ENCODE measurements at regions not wholly inside any gene's neighbourhood (a gene's known extent, or its start where the extent isn't known, plus 50 kb on each side); places are given as distances from the start of the nearest gene placed in this dataset.

- Histone ChIP-seq H3K4me1 (ENCODE audit: control insufficient read depth, insufficient read depth, low read length) (no peaks in the 10 kb centered on the region), H3K27ac (ENCODE audit: low read depth, low read length) (no peak overlapping the region), H3K9me3 (ENCODE audit: control insufficient read depth, insufficient read depth, low read depth, low read length) (no peaks in the 10 kb centered on the region), H3K9ac (ENCODE audit: low read length) (no peak overlapping the region), H3K4me3 (ENCODE audit: low read depth, low read length) (no peak overlapping the region), H3K27me3 (ENCODE audit: control insufficient read depth, insufficient read depth, low read length) (no peaks in the 10 kb centered on the region), H3K36me3 (ENCODE audit: control insufficient read depth, insufficient read depth, low read length) (no peaks in the 10 kb centered on the region)
Measured at GRCh38 chr7:41578700-41579099, 124.2 kb downstream of the INHBA start.

- Histone ChIP-seq H3K4me1 (ENCODE audit: control insufficient read depth, insufficient read depth, low read length) (no peaks in the 10 kb centered on the region), H3K9ac (ENCODE audit: low read length) (no peak overlapping the region), H3K4me3 (ENCODE audit: low read depth, low read length) (no peak overlapping the region), H3K27me3 (ENCODE audit: control insufficient read depth, insufficient read depth, low read length) (no peaks in the 10 kb centered on the region), H3K36me3 (ENCODE audit: control insufficient read depth, insufficient read depth, low read length) (no peaks in the 10 kb centered on the region), H3K27ac (ENCODE audit: low read depth, low read length) (no peak overlapping the region), H3K9me3 (ENCODE audit: control insufficient read depth, insufficient read depth, low read depth, low read length) (no peaks in the 10 kb centered on the region)
Measured at GRCh38 chr7:41576166-41576565, 126.7 kb downstream of the INHBA start.

- no peaks in the 10 kb centered on the region; the same call in 1 of the 2 replicates for H3K4me1 ChIP-seq (ENCODE audit: control insufficient read depth, insufficient read depth, low read length)
- no peaks in the 10 kb centered on the region for H3K36me3 ChIP-seq (ENCODE audit: control insufficient read depth, insufficient read depth, low read length)
- no peak overlapping the region for H3K4me3 ChIP-seq (ENCODE audit: low read depth, low read length)
- H3K27me3 ChIP-seq (ENCODE audit: control insufficient read depth, insufficient read depth, low read length) = no peaks in the 10 kb centered on the region
- H3K9ac ChIP-seq (ENCODE audit: low read length) = no peak overlapping the region
- no peaks in the 10 kb centered on the region for H3K9me3 ChIP-seq (ENCODE audit: control insufficient read depth, insufficient read depth, low read depth, low read length)
- no peak overlapping the region for H3K27ac ChIP-seq (ENCODE audit: low read depth, low read length)
Measured at GRCh38 chr7:41574377-41574776, 128.5 kb downstream of the INHBA start.

GRCh38 chr7:41573862-41574261, 129.0 kb downstream of the INHBA start:
- Histone ChIP-seq H3K9ac (ENCODE audit: low read length) (no peak overlapping the region), H3K27ac (ENCODE audit: low read depth, low read length) (no peak overlapping the region), H3K27me3 (ENCODE audit: control insufficient read depth, insufficient read depth, low read length) (no peaks in the 10 kb centered on the region), H3K4me3 (ENCODE audit: low read depth, low read length) (no peak overlapping the region), H3K4me1 (ENCODE audit: control insufficient read depth, insufficient read depth, low read length) (no peaks in the 10 kb centered on the region; the same call in 1 of the 2 replicates), H3K9me3 (ENCODE audit: control insufficient read depth, insufficient read depth, low read depth, low read length) (no peaks in the 10 kb centered on the region), H3K36me3 (ENCODE audit: control insufficient read depth, insufficient read depth, low read length) (no peaks in the 10 kb centered on the region)

- no peaks in the 10 kb centered on the region for H3K27me3 ChIP-seq (ENCODE audit: control insufficient read depth, insufficient read depth, low read length)
- H3K9me3 ChIP-seq (ENCODE audit: control insufficient read depth, insufficient read depth, low read depth, low read length) = no peaks in the 10 kb centered on the region
- no peak overlapping the region for H3K27ac ChIP-seq (ENCODE audit: low read depth, low read length)
- H3K9ac ChIP-seq (ENCODE audit: low read length) = no peak overlapping the region
- H3K4me1 ChIP-seq (ENCODE audit: control insufficient read depth, insufficient read depth, low read length) = no peaks in the 10 kb centered on the region; the same call in 1 of the 2 replicates
- no peak overlapping the region for H3K4me3 ChIP-seq (ENCODE audit: low read depth, low read length)
- no peaks in the 10 kb centered on the region for H3K36me3 ChIP-seq (ENCODE audit: control insufficient read depth, insufficient read depth, low read length)
Measured at GRCh38 chr7:41573443-41573842, 129.4 kb downstream of the INHBA start.

GRCh38 chr7:41573015-41573414, 129.9 kb downstream of the INHBA start:
- H3K4me3 ChIP-seq (ENCODE audit: low read depth, low read length) = no peak overlapping the region
- H3K27ac ChIP-seq (ENCODE audit: low read depth, low read length) = no peak overlapping the region
- H3K36me3 ChIP-seq (ENCODE audit: control insufficient read depth, insufficient read depth, low read length) = no peaks in the 10 kb centered on the region
- no peak overlapping the region for H3K9ac ChIP-seq (ENCODE audit: low read length)
- no peaks in the 10 kb centered on the region; the same call in 1 of the 2 replicates for H3K4me1 ChIP-seq (ENCODE audit: control insufficient read depth, insufficient read depth, low read length)
- H3K9me3 ChIP-seq (ENCODE audit: control insufficient read depth, insufficient read depth, low read depth, low read length) = no peaks in the 10 kb centered on the region
- no peaks in the 10 kb centered on the region for H3K27me3 ChIP-seq (ENCODE audit: control insufficient read depth, insufficient read depth, low read length)

- H3K9ac ChIP-seq (ENCODE audit: low read length) = no peak overlapping the region
- H3K27ac ChIP-seq (ENCODE audit: low read depth, low read length) = no peak overlapping the region
- H3K36me3 ChIP-seq (ENCODE audit: control insufficient read depth, insufficient read depth, low read length) = no peaks in the 10 kb centered on the region
- H3K4me1 ChIP-seq (ENCODE audit: control insufficient read depth, insufficient read depth, low read length) = no peaks in the 10 kb centered on the region; the same call in 1 of the 2 replicates
- no peaks in the 10 kb centered on the region for H3K27me3 ChIP-seq (ENCODE audit: control insufficient read depth, insufficient read depth, low read length)
- no peak overlapping the region for H3K4me3 ChIP-seq (ENCODE audit: low read depth, low read length)
- no peaks in the 10 kb centered on the region for H3K9me3 ChIP-seq (ENCODE audit: control insufficient read depth, insufficient read depth, low read depth, low read length)
Measured at GRCh38 chr7:41571573-41571972, 131.3 kb downstream of the INHBA start.

GRCh38 chr7:41570766-41571165, 132.1 kb downstream of the INHBA start:
- Histone ChIP-seq H3K9me3 (ENCODE audit: control insufficient read depth, insufficient read depth, low read depth, low read length) (no peaks in the 10 kb centered on the region), H3K27me3 (ENCODE audit: control insufficient read depth, insufficient read depth, low read length) (no peaks in the 10 kb centered on the region), H3K9ac (ENCODE audit: low read length) (no peak overlapping the region), H3K27ac (ENCODE audit: low read depth, low read length) (no peak overlapping the region), H3K4me1 (ENCODE audit: control insufficient read depth, insufficient read depth, low read length) (no peaks in the 10 kb centered on the region; the same call in 1 of the 2 replicates), H3K36me3 (ENCODE audit: control insufficient read depth, insufficient read depth, low read length) (no peaks in the 10 kb centered on the region), H3K4me3 (ENCODE audit: low read depth, low read length) (no peak overlapping the region)

- Histone ChIP-seq H3K27me3 (ENCODE audit: control insufficient read depth, insufficient read depth, low read length) (no peaks in the 10 kb centered on the region), H3K27ac (ENCODE audit: low read depth, low read length) (no peak overlapping the region), H3K9ac (ENCODE audit: low read length) (no peak overlapping the region), H3K36me3 (ENCODE audit: control insufficient read depth, insufficient read depth, low read length) (no peaks in the 10 kb centered on the region), H3K9me3 (ENCODE audit: control insufficient read depth, insufficient read depth, low read depth, low read length) (no peaks in the 10 kb centered on the region), H3K4me1 (ENCODE audit: control insufficient read depth, insufficient read depth, low read length) (no peaks in the 10 kb centered on the region; the same call in 1 of the 2 replicates), H3K4me3 (ENCODE audit: low read depth, low read length) (no peak overlapping the region)
Measured at GRCh38 chr7:41568135-41568534, 134.8 kb downstream of the INHBA start.

- no peaks in the 10 kb centered on the region for H3K36me3 ChIP-seq (ENCODE audit: control insufficient read depth, insufficient read depth, low read length)
- H3K9ac ChIP-seq (ENCODE audit: low read length) = no peak overlapping the region
- no peaks in the 10 kb centered on the region for H3K9me3 ChIP-seq (ENCODE audit: control insufficient read depth, insufficient read depth, low read depth, low read length)
- H3K4me1 ChIP-seq (ENCODE audit: control insufficient read depth, insufficient read depth, low read length) = no peaks in the 10 kb centered on the region; the same call in 1 of the 2 replicates
- H3K27me3 ChIP-seq (ENCODE audit: control insufficient read depth, insufficient read depth, low read length) = no peaks in the 10 kb centered on the region
- H3K4me3 ChIP-seq (ENCODE audit: low read depth, low read length) = no peak overlapping the region
- H3K27ac ChIP-seq (ENCODE audit: low read depth, low read length) = no peak overlapping the region
Measured at GRCh38 chr7:41567731-41568114, 135.2 kb downstream of the INHBA start.

GRCh38 chr7:41567031-41567730, 135.7 kb downstream of the INHBA start:
- no peak overlapping the region for H3K9ac ChIP-seq (ENCODE audit: low read length)
- no peaks in the 10 kb centered on the region for H3K9me3 ChIP-seq (ENCODE audit: control insufficient read depth, insufficient read depth, low read depth, low read length)
- no peaks in the 10 kb centered on the region for H3K27me3 ChIP-seq (ENCODE audit: control insufficient read depth, insufficient read depth, low read length)
- H3K36me3 ChIP-seq (ENCODE audit: control insufficient read depth, insufficient read depth, low read length) = no peaks in the 10 kb centered on the region
- no peak overlapping the region for H3K27ac ChIP-seq (ENCODE audit: low read depth, low read length)
- no peak overlapping the region for H3K4me3 ChIP-seq (ENCODE audit: low read depth, low read length)
- no peaks in the 10 kb centered on the region; the same call in 1 of the 2 replicates for H3K4me1 ChIP-seq (ENCODE audit: control insufficient read depth, insufficient read depth, low read length)
